ENCODE measurements at regions not wholly inside any gene's neighbourhood (a gene's known extent, or its start where the extent isn't known, plus 50 kb on each side); places are given as distances from the start of the nearest gene placed in this dataset.

DNA sequence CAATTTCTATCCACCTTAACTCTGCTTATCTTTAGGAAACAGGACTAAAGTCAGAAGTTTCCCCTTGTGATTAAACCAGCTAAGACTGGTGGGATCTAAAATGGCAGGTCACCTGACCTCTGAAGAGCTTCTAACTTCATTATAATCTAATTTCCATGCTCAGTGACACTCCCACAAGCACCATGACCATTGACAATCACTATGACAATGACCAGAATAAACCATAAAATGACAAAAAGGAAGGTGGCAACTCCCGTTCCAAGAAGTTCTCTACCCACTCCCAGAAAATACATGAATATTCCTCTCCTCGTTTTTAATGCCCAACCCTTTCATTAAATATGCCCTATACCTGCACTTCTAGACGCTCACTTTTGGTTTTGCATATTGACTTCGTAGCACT, 471.2 kb upstream of the CCDC54 start:
- TF ChIP-seq TAF1 (IDR thresholded peaks at IDR 0.05; ENCODE audit: borderline replicate concordance, low read depth, low read length): no peak
- TF ChIP-seq POLR2AphosphoS5 (IDR thresholded peaks at IDR 0.05; ENCODE audit: low read depth, low read length): no peak
- TF ChIP-seq POLR2A (IDR thresholded peaks at IDR 0.05; ENCODE audit: low read depth, low read length): no peak

Measured in GM12892 (cell line).